ENCODE measurements at regions not wholly inside any gene's neighbourhood (a gene's known extent, or its start where the extent isn't known, plus 50 kb on each side); places are given as distances from the start of the nearest gene placed in this dataset.
"Not testable (repeated sequence)": the region's sequence is repeated elsewhere in the genome, so short reads cannot be mapped to it uniquely, and the experiment has no call there.

GRCh38 chr5:145652700-145653099, 182.4 kb downstream of the PRELID2 start:
- DNase-seq (ENCODE audit: low read depth): not testable (repeated sequence)

GRCh38 chr5:145647137-145647536, 188.0 kb downstream of the PRELID2 start:
- DNase-seq (ENCODE audit: low read depth): not testable (repeated sequence)

- not testable (repeated sequence) for DNase-seq (ENCODE audit: low read depth)
Measured at GRCh38 chr5:145643214-145643613, 191.9 kb downstream of the PRELID2 start.

GRCh38 chr5:145637396-145637795, 197.7 kb downstream of the PRELID2 start:
- peak; percentile 9 for DNase-seq (ENCODE audit: low read depth)

- no peak for DNase-seq (ENCODE audit: low read depth)
Measured at GRCh38 chr5:145636371-145636770, 198.8 kb downstream of the PRELID2 start.

GRCh38 chr5:145633474-145633873, 201.7 kb downstream of the PRELID2 start:
- DNase-seq (ENCODE audit: low read depth): no peak

- DNase-seq (ENCODE audit: low read depth): no peak
Measured at GRCh38 chr5:145632701-145633100, 202.4 kb downstream of the PRELID2 start.

- no peak for DNase-seq (ENCODE audit: low read depth)
Measured at GRCh38 chr5:145629047-145629446, 206.1 kb downstream of the PRELID2 start.

GRCh38 chr5:145628525-145628924, 206.6 kb downstream of the PRELID2 start:
- no peak for DNase-seq (ENCODE audit: low read depth)

GRCh38 chr5:145619806-145620310, 215.3 kb downstream of the PRELID2 start:
- no peak for DNase-seq (ENCODE audit: low read depth)

GRCh38 chr5:145616739-145617138, 218.4 kb downstream of the PRELID2 start:
- not testable (repeated sequence) for DNase-seq (ENCODE audit: low read depth)

GRCh38 chr5:145598983-145599382, 236.2 kb downstream of the PRELID2 start:
- no peak for DNase-seq (ENCODE audit: low read depth)

- DNase-seq (ENCODE audit: low read depth): no peak
Measured at GRCh38 chr5:145598184-145598583, 237.0 kb downstream of the PRELID2 start.

- no peak for DNase-seq (ENCODE audit: low read depth)
Measured at GRCh38 chr5:145591578-145591977, 243.6 kb downstream of the PRELID2 start.

GRCh38 chr5:145589063-145589462, 246.1 kb downstream of the PRELID2 start:
- DNase-seq (ENCODE audit: low read depth): no peak

GRCh38 chr5:145588558-145588957, 246.6 kb downstream of the PRELID2 start:
- DNase-seq (ENCODE audit: low read depth): no peak

GRCh38 chr5:145588113-145588512, 247.0 kb downstream of the PRELID2 start:
- no peak for DNase-seq (ENCODE audit: low read depth)

GRCh38 chr5:145587710-145588109, 247.4 kb downstream of the PRELID2 start:
- peak; percentile 92 for DNase-seq (ENCODE audit: low read depth)

GRCh38 chr5:145587308-145587672, 247.9 kb downstream of the PRELID2 start:
- DNase-seq (ENCODE audit: low read depth): no peak

GRCh38 chr5:145586661-145587307, 248.4 kb downstream of the PRELID2 start:
- DNase-seq (ENCODE audit: low read depth): no peak

GRCh38 chr5:145585443-145586148, 249.5 kb downstream of the PRELID2 start:
- DNase-seq (ENCODE audit: low read depth): no peak

- DNase-seq (ENCODE audit: low read depth): no peak
Measured at GRCh38 chr5:145579301-145579700, 255.8 kb downstream of the PRELID2 start.

- DNase-seq (ENCODE audit: low read depth): no peak
Measured at GRCh38 chr5:145574889-145575573, 260.1 kb downstream of the PRELID2 start.
